ENCODE measurements at regions not wholly inside any gene's neighbourhood (a gene's known extent, or its start where the extent isn't known, plus 50 kb on each side); places are given as distances from the start of the nearest gene placed in this dataset.

- H3K36me3 ChIP-seq (ENCODE audit: control insufficient read depth, insufficient read depth, low read length), result no peaks in the 10 kb centered on the region
These were observed 178.4 kb upstream of the CDIN1 start for GRCh38 chr15:36400936-36401585.

GRCh38 chr15:36401586-36401966 lies 177.8 kb upstream of the CDIN1 start:
- Histone ChIP-seq H3K27ac (ENCODE audit: low read depth, low read length) (no peak overlapping the region), H3K4me1 (ENCODE audit: control insufficient read depth, insufficient read depth, low read length) (no peaks in the 10 kb centered on the region), H3K9ac (ENCODE audit: low read length) (no peak overlapping the region), H3K27me3 (ENCODE audit: control insufficient read depth, insufficient read depth, low read length) (no peaks in the 10 kb centered on the region), H3K4me3 (ENCODE audit: low read length) (no peak overlapping the region), H3K36me3 (ENCODE audit: control insufficient read depth, insufficient read depth, low read length) (no peaks in the 10 kb centered on the region)

More at GRCh38 chr15:36400936-36401585, 178.4 kb upstream of the CDIN1 start:
- no peak overlapping the region for H3K9ac ChIP-seq (ENCODE audit: low read length)
- H3K27ac ChIP-seq (ENCODE audit: low read depth, low read length), result no peak overlapping the region
- no peak overlapping the region for H3K4me3 ChIP-seq (ENCODE audit: low read length)
- no peaks in the 10 kb centered on the region for H3K4me1 ChIP-seq (ENCODE audit: control insufficient read depth, insufficient read depth, low read length)
- no peaks in the 10 kb centered on the region for H3K27me3 ChIP-seq (ENCODE audit: control insufficient read depth, insufficient read depth, low read length)

- H3K4me1 ChIP-seq (ENCODE audit: control insufficient read depth, insufficient read depth, low read length), result no peaks in the 10 kb centered on the region
- H3K4me3 ChIP-seq (ENCODE audit: low read length), result no peak overlapping the region
- H3K27ac ChIP-seq (ENCODE audit: low read depth, low read length), result no peak overlapping the region
- no peaks in the 10 kb centered on the region for H3K27me3 ChIP-seq (ENCODE audit: control insufficient read depth, insufficient read depth, low read length)
- H3K9ac ChIP-seq (ENCODE audit: low read length), result no peak overlapping the region
- no peaks in the 10 kb centered on the region for H3K36me3 ChIP-seq (ENCODE audit: control insufficient read depth, insufficient read depth, low read length)
These were observed 176.1 kb upstream of the CDIN1 start for GRCh38 chr15:36403351-36403750.

GRCh38 chr15:36406366-36406765 lies 173.1 kb upstream of the CDIN1 start:
- no peak overlapping the region for H3K4me3 ChIP-seq (ENCODE audit: low read length)
- no peaks in the 10 kb centered on the region for H3K4me1 ChIP-seq (ENCODE audit: control insufficient read depth, insufficient read depth, low read length)
- H3K9ac ChIP-seq (ENCODE audit: low read length), result no peak overlapping the region
- no peaks in the 10 kb centered on the region for H3K27me3 ChIP-seq (ENCODE audit: control insufficient read depth, insufficient read depth, low read length)
- H3K27ac ChIP-seq (ENCODE audit: low read depth, low read length), result no peak overlapping the region
- no peaks in the 10 kb centered on the region for H3K36me3 ChIP-seq (ENCODE audit: control insufficient read depth, insufficient read depth, low read length)

- no peak overlapping the region for H3K4me3 ChIP-seq (ENCODE audit: low read length)
- no peaks in the 10 kb centered on the region for H3K27me3 ChIP-seq (ENCODE audit: control insufficient read depth, insufficient read depth, low read length)
- no peaks in the 10 kb centered on the region for H3K36me3 ChIP-seq (ENCODE audit: control insufficient read depth, insufficient read depth, low read length)
- no peak overlapping the region for H3K9ac ChIP-seq (ENCODE audit: low read length)
- H3K27ac ChIP-seq (ENCODE audit: low read depth, low read length), result no peak overlapping the region
- no peaks in the 10 kb centered on the region for H3K4me1 ChIP-seq (ENCODE audit: control insufficient read depth, insufficient read depth, low read length)
These were observed 172.5 kb upstream of the CDIN1 start for GRCh38 chr15:36406911-36407310.

GRCh38 chr15:36407647-36408046 lies 171.8 kb upstream of the CDIN1 start:
- H3K36me3 ChIP-seq (ENCODE audit: control insufficient read depth, insufficient read depth, low read length), result no peaks in the 10 kb centered on the region
- no peaks in the 10 kb centered on the region for H3K27me3 ChIP-seq (ENCODE audit: control insufficient read depth, insufficient read depth, low read length)
- no peak overlapping the region for H3K9ac ChIP-seq (ENCODE audit: low read length)
- no peaks in the 10 kb centered on the region for H3K4me1 ChIP-seq (ENCODE audit: control insufficient read depth, insufficient read depth, low read length)
- H3K4me3 ChIP-seq (ENCODE audit: low read length), result no peak overlapping the region
- H3K27ac ChIP-seq (ENCODE audit: low read depth, low read length), result no peak overlapping the region

- Histone ChIP-seq H3K27ac (ENCODE audit: low read depth, low read length) (no peak overlapping the region), H3K9ac (ENCODE audit: low read length) (no peak overlapping the region), H3K4me1 (ENCODE audit: control insufficient read depth, insufficient read depth, low read length) (no peaks in the 10 kb centered on the region), H3K36me3 (ENCODE audit: control insufficient read depth, insufficient read depth, low read length) (no peaks in the 10 kb centered on the region), H3K4me3 (ENCODE audit: low read length) (no peak overlapping the region), H3K27me3 (ENCODE audit: control insufficient read depth, insufficient read depth, low read length) (no peaks in the 10 kb centered on the region)
These were observed 169.6 kb upstream of the CDIN1 start for GRCh38 chr15:36409819-36410218.

GRCh38 chr15:36414670-36415069 lies 164.8 kb upstream of the CDIN1 start:
- Histone ChIP-seq H3K27ac (ENCODE audit: low read depth, low read length) (no peak overlapping the region), H3K4me1 (ENCODE audit: control insufficient read depth, insufficient read depth, low read length) (no peaks in the 10 kb centered on the region), H3K4me3 (ENCODE audit: low read length) (no peak overlapping the region), H3K36me3 (ENCODE audit: control insufficient read depth, insufficient read depth, low read length) (no peaks in the 10 kb centered on the region), H3K27me3 (ENCODE audit: control insufficient read depth, insufficient read depth, low read length) (no peaks in the 10 kb centered on the region), H3K9ac (ENCODE audit: low read length) (no peak overlapping the region)

GRCh38 chr15:36415643-36416042 lies 163.8 kb upstream of the CDIN1 start:
- Histone ChIP-seq H3K4me1 (ENCODE audit: control insufficient read depth, insufficient read depth, low read length) (no peaks in the 10 kb centered on the region), H3K27me3 (ENCODE audit: control insufficient read depth, insufficient read depth, low read length) (no peaks in the 10 kb centered on the region), H3K4me3 (ENCODE audit: low read length) (no peak overlapping the region), H3K9ac (ENCODE audit: low read length) (no peak overlapping the region), H3K36me3 (ENCODE audit: control insufficient read depth, insufficient read depth, low read length) (no peaks in the 10 kb centered on the region), H3K27ac (ENCODE audit: low read depth, low read length) (no peak overlapping the region)

- Histone ChIP-seq H3K4me3 (ENCODE audit: low read length) (no peak overlapping the region), H3K36me3 (ENCODE audit: control insufficient read depth, insufficient read depth, low read length) (no peaks in the 10 kb centered on the region), H3K27ac (ENCODE audit: low read depth, low read length) (no peak overlapping the region), H3K27me3 (ENCODE audit: control insufficient read depth, insufficient read depth, low read length) (no peaks in the 10 kb centered on the region), H3K9ac (ENCODE audit: low read length) (no peak overlapping the region), H3K4me1 (ENCODE audit: control insufficient read depth, insufficient read depth, low read length) (no peaks in the 10 kb centered on the region)
These were observed 156.8 kb upstream of the CDIN1 start for GRCh38 chr15:36422631-36423030.

- H3K9ac ChIP-seq (ENCODE audit: low read length), result no peak overlapping the region
- no peaks in the 10 kb centered on the region for H3K4me1 ChIP-seq (ENCODE audit: control insufficient read depth, insufficient read depth, low read length)
- H3K36me3 ChIP-seq (ENCODE audit: control insufficient read depth, insufficient read depth, low read length), result no peaks in the 10 kb centered on the region
- H3K27ac ChIP-seq (ENCODE audit: low read depth, low read length), result no peak overlapping the region
- no peaks in the 10 kb centered on the region for H3K27me3 ChIP-seq (ENCODE audit: control insufficient read depth, insufficient read depth, low read length)
- no peak overlapping the region for H3K4me3 ChIP-seq (ENCODE audit: low read length)
These were observed 152.7 kb upstream of the CDIN1 start for GRCh38 chr15:36426691-36427090.

GRCh38 chr15:36428102-36428845 lies 151.2 kb upstream of the CDIN1 start:
- Histone ChIP-seq H3K4me1 (ENCODE audit: control insufficient read depth, insufficient read depth, low read length) (no peaks in the 10 kb centered on the region), H3K36me3 (ENCODE audit: control insufficient read depth, insufficient read depth, low read length) (no peaks in the 10 kb centered on the region), H3K27ac (ENCODE audit: low read depth, low read length) (no peak overlapping the region), H3K27me3 (ENCODE audit: control insufficient read depth, insufficient read depth, low read length) (no peaks in the 10 kb centered on the region), H3K4me3 (ENCODE audit: low read length) (no peak overlapping the region), H3K9ac (ENCODE audit: low read length) (no peak overlapping the region)

- no peak overlapping the region for H3K27ac ChIP-seq (ENCODE audit: low read depth, low read length)
- H3K9ac ChIP-seq (ENCODE audit: low read length), result no peak overlapping the region
- no peak overlapping the region for H3K4me3 ChIP-seq (ENCODE audit: low read length)
- H3K4me1 ChIP-seq (ENCODE audit: control insufficient read depth, insufficient read depth, low read length), result no peaks in the 10 kb centered on the region
- no peaks in the 10 kb centered on the region for H3K36me3 ChIP-seq (ENCODE audit: control insufficient read depth, insufficient read depth, low read length)
- H3K27me3 ChIP-seq (ENCODE audit: control insufficient read depth, insufficient read depth, low read length), result no peaks in the 10 kb centered on the region
These were observed 149.7 kb upstream of the CDIN1 start for GRCh38 chr15:36429707-36430106.
